ENCODE measurements at regions not wholly inside any gene's neighbourhood (a gene's known extent, or its start where the extent isn't known, plus 50 kb on each side); places are given as distances from the start of the nearest gene placed in this dataset.

DNA sequence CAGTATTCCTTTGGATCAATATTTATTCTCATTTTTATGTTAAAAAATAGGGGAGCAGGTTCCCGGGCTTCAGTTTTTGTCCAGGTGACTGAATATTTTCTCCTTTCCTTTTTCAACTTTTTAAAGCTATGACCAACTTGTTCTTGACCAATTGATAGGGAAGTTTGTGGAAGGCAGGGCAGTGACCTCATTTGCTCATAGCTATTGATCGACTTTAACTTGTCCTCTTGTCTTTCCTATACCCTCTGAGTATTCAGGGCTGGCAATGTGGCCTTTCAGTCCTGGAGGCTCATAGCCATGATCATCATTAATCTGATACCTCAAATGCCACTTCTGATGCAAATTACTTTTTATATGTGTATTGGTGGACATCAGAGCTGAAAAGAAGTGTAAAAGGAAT, 448.8 kb downstream of the KIF16B start:
- in situ Hi-C loops (cut with HindIII; ENCODE audit: low sequenced_read_pairs): loop anchor here (25.0 kb wide), 1 partner anchor 138 kb away; no protein-coding TSS in a partner anchor

DNA sequence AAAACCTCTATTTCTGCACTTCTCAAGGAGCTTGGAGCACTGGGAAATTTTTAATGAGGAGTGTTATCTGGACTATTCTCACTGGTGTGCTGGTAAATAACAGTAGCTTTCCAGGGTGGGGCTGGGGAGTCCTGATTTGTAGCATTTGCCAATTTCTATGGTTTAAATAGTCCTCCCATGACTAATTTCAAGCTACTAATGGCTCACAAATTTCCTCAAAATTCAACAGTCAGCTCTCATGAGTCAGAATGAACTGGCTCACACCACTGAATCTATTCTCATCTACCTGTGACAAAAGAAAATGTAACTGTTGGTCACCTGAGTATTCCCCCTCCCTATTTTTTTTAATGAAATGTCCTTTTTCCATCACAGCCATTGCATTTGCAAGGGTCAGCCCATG, 449.6 kb downstream of the KIF16B start:
- in situ Hi-C loops (cut with HindIII; ENCODE audit: low sequenced_read_pairs): loop anchor here (25.0 kb wide), 1 partner anchor 139 kb away; no protein-coding TSS in a partner anchor

DNA sequence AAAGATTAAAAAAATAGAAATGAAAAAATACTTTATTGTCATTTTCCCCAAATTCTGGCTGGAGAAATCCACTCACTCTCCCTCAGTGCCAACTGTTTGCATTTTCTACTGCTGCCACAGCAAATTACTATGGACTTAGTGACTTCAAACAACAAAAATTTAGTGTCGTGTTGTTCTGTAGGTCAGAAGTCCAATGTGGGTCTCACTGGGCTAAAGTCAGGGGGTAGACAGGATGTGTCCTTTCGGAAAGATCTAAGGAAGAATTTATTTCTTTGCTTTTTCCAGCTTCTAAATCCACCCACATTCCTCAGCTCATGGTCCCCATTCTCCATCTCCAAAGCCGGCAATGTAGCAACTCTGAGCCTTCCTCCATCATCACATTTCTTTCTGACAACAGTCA, 453.3 kb downstream of the KIF16B start:
- in situ Hi-C loops (cut with HindIII; ENCODE audit: low sequenced_read_pairs): loop anchor here (25.0 kb wide), 1 partner anchor 142 kb away; no protein-coding TSS in a partner anchor

- in situ Hi-C loops (cut with HindIII; ENCODE audit: low sequenced_read_pairs): loop anchor here (25.0 kb wide), 1 partner anchor 146 kb away; no protein-coding TSS in a partner anchor
These were observed 457.2 kb downstream of the KIF16B start for GRCh38 chr20:16115911-16116552.

DNA sequence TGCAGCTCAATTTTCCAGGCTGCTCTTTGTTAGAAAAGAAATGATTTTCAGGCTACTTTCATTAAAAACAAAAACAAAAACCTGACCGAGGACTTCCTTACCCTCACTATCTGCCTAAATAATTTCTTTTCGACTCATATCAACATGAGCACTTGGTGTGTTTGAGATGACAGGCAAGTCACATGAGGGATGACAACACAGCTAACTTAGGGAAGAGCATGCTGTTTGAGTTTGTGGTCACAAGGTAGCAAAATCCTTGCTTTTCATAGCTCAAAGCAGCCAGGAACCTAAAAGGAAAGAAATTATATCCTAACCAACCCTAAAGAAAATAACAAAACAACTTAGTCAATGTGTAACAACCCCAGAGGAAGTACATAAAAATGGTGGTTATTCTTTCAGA, 459.5 kb downstream of the KIF16B start:
- in situ Hi-C loops (cut with HindIII; ENCODE audit: low sequenced_read_pairs): loop anchor here (25.0 kb wide), 1 partner anchor 149 kb away; no protein-coding TSS in a partner anchor

GRCh38 chr20:16111852-16112412, 461.3 kb downstream of the KIF16B start:
- in situ Hi-C loops (cut with HindIII; ENCODE audit: low sequenced_read_pairs): loop anchor here (25.0 kb wide), 1 partner anchor 150 kb away; no protein-coding TSS in a partner anchor

GRCh38 chr20:16111172-16111832, 461.9 kb downstream of the KIF16B start:
- in situ Hi-C loops (cut with HindIII; ENCODE audit: low sequenced_read_pairs): loop anchor here (25.0 kb wide), 1 partner anchor 151 kb away; no protein-coding TSS in a partner anchor

DNA sequence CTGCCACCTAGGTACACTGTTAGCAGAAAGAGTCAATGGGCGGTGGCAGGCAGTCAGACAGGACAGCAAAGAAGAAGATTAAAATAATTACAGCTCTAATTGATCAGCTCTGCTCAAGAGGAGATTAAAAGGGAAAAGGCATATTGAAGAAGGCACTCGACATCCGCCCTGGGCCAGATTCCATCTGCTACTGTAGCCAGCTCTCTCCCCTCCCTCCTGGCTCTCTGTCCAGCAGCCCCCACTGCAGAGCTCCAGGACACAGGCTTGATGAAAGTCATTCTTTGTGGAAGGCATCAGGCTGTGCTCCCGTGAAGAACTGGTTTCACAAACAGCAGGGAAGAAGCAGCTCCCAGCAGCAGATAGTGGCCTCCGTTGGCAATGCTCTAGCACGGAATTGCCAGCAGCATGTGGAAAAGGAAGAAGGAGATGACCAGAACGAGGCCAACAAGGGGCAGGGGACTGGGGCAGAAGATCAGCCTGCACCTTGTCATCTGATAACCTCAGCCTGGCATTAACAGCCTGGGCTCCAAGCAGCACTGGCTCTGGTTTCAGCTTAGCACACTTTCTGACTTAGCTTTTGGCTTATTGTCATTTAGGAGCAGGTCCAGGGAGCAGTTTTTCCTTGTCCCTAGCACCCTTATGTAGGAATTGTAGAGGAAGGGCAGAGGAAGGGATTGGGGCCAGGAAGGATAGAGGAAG, 465.9 kb downstream of the KIF16B start:
- in situ Hi-C loops (cut with HindIII; ENCODE audit: low sequenced_read_pairs): loop anchor here (25.0 kb wide), 1 partner anchor 155 kb away; no protein-coding TSS in a partner anchor

GRCh38 chr20:16106191-16106849, 466.9 kb downstream of the KIF16B start:
- in situ Hi-C loops (cut with HindIII; ENCODE audit: low sequenced_read_pairs): loop anchor here (25.0 kb wide), 1 partner anchor 156 kb away; no protein-coding TSS in a partner anchor

DNA sequence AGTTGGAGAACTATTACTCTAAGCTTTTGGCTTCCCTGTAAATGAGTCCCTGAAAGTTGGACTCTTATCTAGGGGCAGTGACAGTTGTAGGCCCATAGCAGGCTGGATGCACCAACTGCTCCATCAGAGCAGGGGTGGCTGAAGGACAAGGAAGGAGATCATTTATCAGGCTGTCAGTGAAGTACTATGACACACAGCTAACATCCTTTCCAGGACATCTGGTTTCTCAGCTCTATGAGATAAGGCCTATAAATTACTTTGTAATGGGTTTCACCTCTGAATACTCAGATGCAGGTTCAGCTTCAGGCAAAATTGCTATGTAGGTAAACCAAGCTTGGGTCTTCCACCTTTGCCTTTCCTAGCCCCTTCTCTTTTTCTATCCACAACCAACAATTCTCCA, 468.5 kb downstream of the KIF16B start:
- in situ Hi-C loops (cut with HindIII; ENCODE audit: low sequenced_read_pairs): loop anchor here (25.0 kb wide), 1 partner anchor 158 kb away; no protein-coding TSS in a partner anchor

Data from DLD1 (cell line).